ENCODE measurements at regions not wholly inside any gene's neighbourhood (a gene's known extent, or its start where the extent isn't known, plus 50 kb on each side); places are given as distances from the start of the nearest gene placed in this dataset.

GRCh38 chr2:67752969-67753368 is 309.8 kb downstream of the C1D start:
- TF ChIP-seq POLR2AphosphoS2 (IDR thresholded peaks at IDR 0.05; ENCODE audit: low read depth, low read length) (no peak), CTCF (IDR thresholded peaks at IDR 0.05 in 2 of 3, conservative IDR thresholded peaks at IDR 0.05 in 1 of 3; ENCODE audit: control insufficient read depth in 2 of 3, extremely low read depth in 1 of 3, insufficient read depth in 1 of 3, low read depth in 3 of 3, low read length in 3 of 3) (no peak), EP300 (IDR thresholded peaks at IDR 0.05; ENCODE audit: borderline replicate concordance in 1 of 2, control insufficient read depth in 1 of 2, low read depth in 2 of 2, low read length in 2 of 2) (no peak), SIN3A (IDR thresholded peaks at IDR 0.05; ENCODE audit: low read depth, low read length) (no peak), RCOR1 (conservative IDR thresholded peaks at IDR 0.05; ENCODE audit: low read depth, low read length) (no peak), IKZF1 (conservative IDR thresholded peaks at IDR 0.05) (no peak), REST (IDR thresholded peaks at IDR 0.05; ENCODE audit: low read depth, low read length) (no peak), EZH2 (IDR thresholded peaks at IDR 0.05; ENCODE audit: borderline replicate concordance, control insufficient read depth, low read depth, low read length) (no peak), SMC3 (IDR thresholded peaks at IDR 0.05; ENCODE audit: borderline replicate concordance, low read length) (no peak), PRDM15 (CRISPR knock-in tag; IDR thresholded peaks at IDR 0.05) (no peak), ZNF384 (IDR thresholded peaks at IDR 0.05; ENCODE audit: borderline replicate concordance, low read depth, low read length) (no peak), CHD4 (IDR thresholded peaks at IDR 0.05) (no peak), ZBTB33 (IDR thresholded peaks at IDR 0.05) (no peak), BCL11A (IDR thresholded peaks at IDR 0.05; ENCODE audit: low read depth, low read length) (no peak)

All from GM12878 (cell line).